Retinal pigment epithelial cell (primary cell): ENCODE measurements at regions not wholly inside any gene's neighbourhood (a gene's known extent, or its start where the extent isn't known, plus 50 kb on each side); places are given as distances from the start of the nearest gene placed in this dataset.
"Not testable (repeated sequence)": the region's sequence is repeated elsewhere in the genome, so short reads cannot be mapped to it uniquely, and the experiment has no call there.

Experiments used
- DNase-seq: peaks from one replicate; pipeline ENCODE4 v3.0.0-alpha.2; 2010; ENCODE audit warnings: low read depth
- H3K4me3 ChIP-seq: 2 replicates; pipeline ENCODE4 v1.5.1; 2011; ENCODE audit warnings: mild to moderate bottlenecking, low read length, control low read depth, moderate library complexity
- TF ChIP-seq, protein P1 (sequence below): conservative IDR thresholded peaks from 2 replicates; pipeline ENCODE4 v1.5.1; 2011; ENCODE audit warnings: low read depth, low read length, control low read depth, inconsistent platforms

DNA sequence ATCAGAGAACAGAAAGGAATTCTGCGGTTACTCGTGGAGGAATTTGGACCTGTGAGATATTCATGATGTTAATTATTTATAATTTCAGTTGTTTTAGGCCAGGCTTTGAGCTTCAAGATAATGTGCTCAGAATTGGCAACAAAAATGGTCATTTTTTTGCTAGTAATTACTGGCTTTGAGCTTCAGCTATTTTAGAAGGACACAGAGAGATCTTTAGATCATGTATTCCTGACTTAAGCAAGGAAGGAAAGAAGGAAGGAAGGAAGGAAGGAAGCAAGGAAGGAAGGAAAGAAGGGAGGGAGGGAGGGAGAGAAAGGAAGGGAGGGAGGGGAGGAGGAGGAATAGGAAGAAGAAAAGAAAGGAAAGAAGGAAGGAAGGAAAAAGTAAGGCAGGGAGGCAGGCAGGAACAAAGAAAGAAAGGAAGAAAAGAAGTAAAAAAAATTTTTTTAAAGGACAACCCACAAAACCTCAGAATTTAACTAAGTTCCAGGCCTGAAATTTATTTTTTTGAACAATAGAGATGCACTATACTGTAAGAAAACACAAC lies 277.9 kb upstream of the KLF3 start:
- no peak overlapping the region for H3K4me3 ChIP-seq
- DNase-seq = no peak
- TF ChIP-seq, protein P1, sequence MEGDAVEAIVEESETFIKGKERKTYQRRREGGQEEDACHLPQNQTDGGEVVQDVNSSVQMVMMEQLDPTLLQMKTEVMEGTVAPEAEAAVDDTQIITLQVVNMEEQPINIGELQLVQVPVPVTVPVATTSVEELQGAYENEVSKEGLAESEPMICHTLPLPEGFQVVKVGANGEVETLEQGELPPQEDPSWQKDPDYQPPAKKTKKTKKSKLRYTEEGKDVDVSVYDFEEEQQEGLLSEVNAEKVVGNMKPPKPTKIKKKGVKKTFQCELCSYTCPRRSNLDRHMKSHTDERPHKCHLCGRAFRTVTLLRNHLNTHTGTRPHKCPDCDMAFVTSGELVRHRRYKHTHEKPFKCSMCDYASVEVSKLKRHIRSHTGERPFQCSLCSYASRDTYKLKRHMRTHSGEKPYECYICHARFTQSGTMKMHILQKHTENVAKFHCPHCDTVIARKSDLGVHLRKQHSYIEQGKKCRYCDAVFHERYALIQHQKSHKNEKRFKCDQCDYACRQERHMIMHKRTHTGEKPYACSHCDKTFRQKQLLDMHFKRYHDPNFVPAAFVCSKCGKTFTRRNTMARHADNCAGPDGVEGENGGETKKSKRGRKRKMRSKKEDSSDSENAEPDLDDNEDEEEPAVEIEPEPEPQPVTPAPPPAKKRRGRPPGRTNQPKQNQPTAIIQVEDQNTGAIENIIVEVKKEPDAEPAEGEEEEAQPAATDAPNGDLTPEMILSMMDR = no peak

DNA sequence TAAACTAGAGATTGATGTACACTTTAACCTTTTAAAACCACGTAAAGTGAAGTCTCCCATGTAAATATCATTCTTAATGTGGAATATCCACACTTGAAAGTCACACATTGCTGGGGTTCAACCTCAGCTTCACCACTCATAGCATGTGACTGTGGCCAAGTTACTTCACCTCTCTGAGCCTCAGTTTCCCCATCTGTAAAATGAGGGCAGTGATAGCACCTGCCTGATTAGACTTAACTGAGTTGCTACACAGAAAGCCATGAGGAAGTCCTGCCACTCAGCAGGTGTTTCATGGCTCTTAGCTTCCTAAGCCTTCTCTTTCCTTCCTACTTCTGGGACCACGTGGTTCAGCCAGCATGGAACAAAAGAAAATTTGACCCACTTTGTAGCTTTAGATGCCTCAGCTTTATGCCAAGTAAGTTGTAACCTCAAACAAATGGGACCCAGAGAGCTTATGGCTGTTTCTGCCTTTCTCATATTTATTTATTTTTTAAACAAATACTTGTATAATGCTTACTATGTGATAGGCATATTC lies 277.3 kb upstream of the KLF3 start:
- TF ChIP-seq, protein P1 = no peak
- no peak for DNase-seq
- no peak overlapping the region for H3K4me3 ChIP-seq

DNA sequence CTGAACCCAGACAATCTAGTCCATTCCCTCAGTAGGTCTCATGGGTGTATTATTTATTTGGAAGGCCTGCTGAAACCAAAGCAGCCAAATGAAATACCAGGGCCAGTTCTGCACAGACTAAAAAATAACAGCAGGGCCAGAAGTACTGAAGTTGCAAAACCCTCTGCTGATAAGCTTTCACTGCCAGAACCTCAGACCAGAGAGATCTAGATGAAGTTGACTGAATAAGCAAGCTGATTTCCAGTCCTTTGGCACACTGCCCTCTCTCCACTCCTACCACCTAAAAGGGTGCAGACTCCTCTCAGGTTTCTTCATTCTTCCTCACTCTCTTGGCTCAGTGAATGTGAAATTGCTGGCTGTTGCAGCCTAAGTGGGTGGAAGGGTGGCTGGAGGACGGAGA lies 276.7 kb upstream of the KLF3 start:
- no peak for DNase-seq
- TF ChIP-seq, protein P1 = no peak
- H3K4me3 ChIP-seq = no peak overlapping the region

DNA sequence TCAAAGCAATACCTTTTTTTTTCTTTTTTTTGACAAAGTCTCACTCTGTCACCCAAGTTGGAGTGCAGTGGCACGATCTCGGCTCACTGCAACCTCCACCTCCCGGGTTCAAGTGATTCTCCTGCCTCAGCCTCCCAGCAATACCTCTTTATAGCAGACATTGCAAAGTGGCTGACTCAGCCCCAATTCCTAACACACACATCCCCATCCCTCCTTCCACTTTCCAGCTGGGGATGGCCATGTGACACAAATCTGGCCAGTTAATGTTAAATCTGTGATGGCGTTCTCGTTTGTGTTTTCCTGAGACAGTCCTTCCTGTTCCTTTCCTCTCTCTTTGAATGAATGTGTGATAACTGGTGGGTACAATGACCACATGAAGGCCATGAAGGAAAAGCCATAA lies 276.2 kb upstream of the KLF3 start:
- DNase-seq = no peak
- H3K4me3 ChIP-seq = no peak overlapping the region
- TF ChIP-seq, protein P1 = no peak

- DNase-seq = not testable (repeated sequence)
Measured at GRCh38 chr4:38388907-38389306, 275.1 kb upstream of the KLF3 start.

DNA sequence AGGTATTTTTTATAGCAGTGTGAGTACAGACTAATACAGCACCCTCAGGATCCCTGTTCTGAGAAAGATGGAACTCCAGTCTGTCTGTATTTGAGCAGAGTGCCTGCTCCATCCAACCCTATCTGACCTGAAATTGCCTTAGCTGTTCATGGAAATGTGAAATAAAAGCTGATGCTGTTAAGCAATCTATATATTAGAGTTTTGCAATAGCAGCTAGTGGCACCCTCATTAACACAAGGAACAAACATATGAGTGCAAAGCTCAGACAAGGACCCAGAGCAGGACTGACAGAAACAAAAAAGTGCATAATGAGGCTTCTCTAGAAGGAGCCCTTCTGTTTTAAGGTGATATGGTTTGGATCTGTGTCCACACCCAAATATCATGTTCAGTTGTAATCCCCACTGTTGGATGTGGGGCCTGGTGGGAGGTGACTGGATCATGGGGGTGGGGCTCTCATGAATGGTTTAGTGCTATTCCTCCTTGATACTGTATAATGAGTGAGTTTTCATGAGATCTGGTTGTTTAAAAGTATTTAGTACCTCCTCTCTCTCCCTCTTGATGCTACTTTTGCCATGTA lies 272.9 kb upstream of the KLF3 start:
- TF ChIP-seq, protein P1 = no peak
- no peak overlapping the region for H3K4me3 ChIP-seq
- DNase-seq = no peak

More at GRCh38 chr4:38388907-38389306, 275.1 kb upstream of the KLF3 start:
- H3K4me3 ChIP-seq = not testable (repeated sequence)

GRCh38 chr4:38392223-38392855 lies 271.7 kb upstream of the KLF3 start:
- DNase-seq = no peak
- TF ChIP-seq, protein P1 = no peak

More at GRCh38 chr4:38392223-38392855, 271.7 kb upstream of the KLF3 start:
- no peak overlapping the region for H3K4me3 ChIP-seq
